CD4-positive, alpha-beta T cell (primary cell): ENCODE measurements at regions not wholly inside any gene's neighbourhood (a gene's known extent, or its start where the extent isn't known, plus 50 kb on each side); places are given as distances from the start of the nearest gene placed in this dataset.

Experiments
- ATAC-seq: fragments of 200-7000 bp; cut with Tn5 transposase; one replicate; pipeline ENCODE4 v1.10.0; 2022; ENCODE audit warnings: mild to moderate bottlenecking; ENCODE audit not compliant: poor library complexity
- CTCF ChIA-PET: fragments of 350-600 bp; sonication (Branson Sonifier 250); formaldehyde crosslinking; loops from one replicate; lab custom pipeline; 2021; ENCODE audit warnings: antibody characterized with exemption, inconsistent platforms; lab: Charles Lee
- POLR2A ChIA-PET: fragments of 350-600 bp; sonication (Branson Sonifier 250); formaldehyde crosslinking; loops from one replicate; lab custom pipeline; 2021; ENCODE audit warnings: antibody characterized with exemption, inconsistent platforms; lab: Charles Lee
- DNase-seq, 14 experiments: peaks; one replicate each; pipeline ENCODE4 v3.0.0-alpha.2; 2013 to 2020; ENCODE audit warnings: mixed read lengths in 2 of 14
- H3K27ac ChIP-seq, 2 donors: one replicate each; pipeline versions ENCODE4 v1.5.1 to v1.7.0; 2013; ENCODE audit warnings: low read length in 2 of 2, low read depth in 1 of 2, mild to moderate bottlenecking in 1 of 2
- H3K27me3 ChIP-seq, 2 experiments: 1 replicate in 1 of 2; 2 replicates in 1 of 2; pipeline versions ENCODE4 v1.6.1 to v1.7.0; 2013; ENCODE audit warnings: low read length in 2 of 2, control low read depth in 1 of 2, mild to moderate bottlenecking in 1 of 2, moderate library complexity in 1 of 2; ENCODE audit not compliant: insufficient read depth in 2 of 2, control insufficient read depth in 1 of 2
- H3K36me3 ChIP-seq: one replicate; pipeline ENCODE4 v1.6.1; 2013; ENCODE audit warnings: low read length, control low read depth; ENCODE audit not compliant: insufficient read depth
- H3K4me1 ChIP-seq: one replicate; pipeline ENCODE4 v1.6.1; 2013; ENCODE audit warnings: low read length, control low read depth; ENCODE audit not compliant: insufficient read depth
- H3K4me3 ChIP-seq: one replicate; pipeline ENCODE4 v1.5.1; 2013; ENCODE audit warnings: mild to moderate bottlenecking, low read length, moderate library complexity
- H3K9me3 ChIP-seq, 2 experiments: 1 replicate in 1 of 2; 2 replicates in 1 of 2; pipeline versions ENCODE4 v1.6.1 to v1.7.0; 2013; ENCODE audit warnings: low read length in 2 of 2, mild to moderate bottlenecking in 2 of 2, control low read depth in 1 of 2, moderate library complexity in 1 of 2; ENCODE audit not compliant: control insufficient read depth in 1 of 2, insufficient read depth in 1 of 2
- H3K27ac Mint-ChIP-seq: one replicate; pipeline ENCODE4 v1.8.0; 2020; ENCODE audit warnings: mixed read lengths
- H3K27me3 Mint-ChIP-seq: one replicate; pipeline ENCODE4 v1.8.0; 2021; ENCODE audit warnings: mixed read lengths
- H3K36me3 Mint-ChIP-seq: one replicate; pipeline ENCODE4 v1.8.0; 2021; ENCODE audit warnings: low read depth, mixed read lengths
- H3K4me1 Mint-ChIP-seq: one replicate; pipeline ENCODE4 v1.8.0; 2021; ENCODE audit warnings: low read depth, mixed read lengths
- H3K4me3 Mint-ChIP-seq: one replicate; pipeline ENCODE4 v1.8.0; 2020; ENCODE audit warnings: mild to moderate bottlenecking, mixed read lengths
- H3K9me3 Mint-ChIP-seq: one replicate; pipeline ENCODE4 v1.8.0; 2020; ENCODE audit warnings: mixed read lengths
- CTCF ChIP-seq: fragments of 200-600 bp; IDR thresholded peaks from one replicate; pipeline ENCODE4 v1.8.0; 2022; ENCODE audit warnings: antibody characterized with exemption, mild to moderate bottlenecking
- intact Hi-C, 2 experiments: fragments of 100-400 bp; cut with DNase I in 1 of 2; cut with micrococcal nuclease in 1 of 2; formaldehyde crosslinking; loops; one replicate each; pipeline versions ENCODE4 v1.15.1 to v1.9.0; 2023 to 2025; cut with DNase I, micrococcal nuclease

- H3K4me1 Mint-ChIP-seq = no peaks in the 10 kb centered on the region
- no peak for ATAC-seq
- Histone ChIP-seq H3K27ac (no peak overlapping the region), H3K4me1 (no peaks in the 10 kb centered on the region), H3K4me3 (no peak overlapping the region), H3K36me3 (no peaks in the 10 kb centered on the region), H3K9me3 (no peaks in the 10 kb centered on the region), H3K27me3 (no peaks in the 10 kb centered on the region)
- CTCF ChIA-PET = no interaction called here
- H3K4me3 Mint-ChIP-seq = no peak overlapping the region
- H3K27me3 Mint-ChIP-seq = no peaks in the 10 kb centered on the region
- POLR2A ChIA-PET = no interaction called here
- DNase-seq = no peak
- H3K27ac Mint-ChIP-seq = no peak overlapping the region
- no peaks in the 10 kb centered on the region for H3K9me3 Mint-ChIP-seq
- no peaks in the 10 kb centered on the region for H3K36me3 Mint-ChIP-seq
- intact Hi-C loops = no loop called here
- no peak for TF ChIP-seq CTCF
Observed at GRCh38 chrY:15447959-15448358, 923.6 kb downstream of the NLGN4Y start.

GRCh38 chrY:15455133-15455937, 931.0 kb downstream of the NLGN4Y start:
- no peak for DNase-seq
- Mint-ChIP-seq H3K36me3 (no peaks in the 10 kb centered on the region), H3K9me3 (no peaks in the 10 kb centered on the region), H3K4me3 (peak overlapping the region; percentile 86), H3K4me1 (peaks cover 5% of the 10 kb centered on the region), H3K27me3 (no peaks in the 10 kb centered on the region), H3K27ac (peak overlapping the region; percentile 91)
- peak overlapping the region; percentile 44 for H3K4me3 ChIP-seq
- no peak overlapping the region for H3K27ac ChIP-seq
- ChIA-PET CTCF (no interaction called here), POLR2A (interaction anchor here (0.8 to 2.5 kb wide), 3 partner anchors 13 to 30 kb away, joined by 3 to 16 read pairs (median 5); no protein-coding TSS in a partner anchor)
- H3K36me3 ChIP-seq = no peaks in the 10 kb centered on the region
- no peak for TF ChIP-seq CTCF
- H3K9me3 ChIP-seq = peaks cover 0 to 8% of the 10 kb centered on the region in 2 experiments
- H3K27me3 ChIP-seq = no peaks in the 10 kb centered on the region
- ATAC-seq = no peak
- intact Hi-C loops = loop anchor here (5.0 kb wide), 2 partner anchors 33 to 1753 kb away; partner anchors contain the start of gene TMSB4Y (in 1 of the 2)
- peaks cover 5% of the 10 kb centered on the region for H3K4me1 ChIP-seq

GRCh38 chrY:15455980-15456469, 931.7 kb downstream of the NLGN4Y start:
- CTCF ChIA-PET = no interaction called here
- no peaks in the 10 kb centered on the region for H3K9me3 Mint-ChIP-seq
- ATAC-seq (peak; percentile 88), DNase-seq (peak in 10 of 14 experiments; percentile 45 to 90 (median 72))
- H3K27me3 Mint-ChIP-seq = no peaks in the 10 kb centered on the region
- H3K4me1 Mint-ChIP-seq = peaks cover 5% of the 10 kb centered on the region
- H3K27ac ChIP-seq = no peak overlapping the region
- peak overlapping the region; percentile 91 for H3K27ac Mint-ChIP-seq
- POLR2A ChIA-PET = interaction anchor here (0.8 to 2.5 kb wide), 3 partner anchors 14 to 31 kb away, joined by 3 to 16 read pairs (median 5); no protein-coding TSS in a partner anchor
- H3K9me3 ChIP-seq = peaks cover 0 to 8% of the 10 kb centered on the region in 2 experiments
- H3K36me3 Mint-ChIP-seq = no peaks in the 10 kb centered on the region
- H3K4me3 ChIP-seq = peak overlapping the region; percentile 44
- TF ChIP-seq CTCF = no peak
- intact Hi-C loops = loop anchor here (2.0 to 5.0 kb wide), 3 partner anchors 31 to 1754 kb away; partner anchors contain the start of gene TMSB4Y (in 1 of the 2)
- peaks cover 5% of the 10 kb centered on the region for H3K4me1 ChIP-seq
- peak overlapping the region; percentile 86 for H3K4me3 Mint-ChIP-seq
- no peaks in the 10 kb centered on the region for H3K27me3 ChIP-seq
- H3K36me3 ChIP-seq = no peaks in the 10 kb centered on the region
